Esophagus muscularis mucosa (tissue), 3 donors: ENCODE measurements at regions not wholly inside any gene's neighbourhood (a gene's known extent, or its start where the extent isn't known, plus 50 kb on each side); places are given as distances from the start of the nearest gene placed in this dataset.

Source experiments
- CTCF ChIP-seq, 3 experiments: fragments of 200-600 bp in 2 of 3; fragments of 450-650 bp in 1 of 3; sonication (generic) in 2 of 3; IDR thresholded peaks; one replicate each; pipeline ENCODE4 v1.5.1; 2017 to 2019; ENCODE audit warnings: antibody characterized with exemption in 3 of 3, mild to moderate bottlenecking in 2 of 3, moderate library complexity in 1 of 3
- POLR2A ChIP-seq: fragments of 450-650 bp; IDR thresholded peaks from one replicate; pipeline ENCODE4 v1.6.1; 2017; ENCODE audit warnings: antibody characterized with exemption, moderate library complexity, mild to moderate bottlenecking, low read depth

- TF ChIP-seq CTCF (IDR thresholded peaks at IDR 0.05): no peak
- no peak for TF ChIP-seq POLR2A
Measured at GRCh38 chr5:73301208-73301901, 128.4 kb downstream of the TMEM174 start.
